NCI-H774 (cell line): ENCODE measurements at regions not wholly inside any gene's neighbourhood (a gene's known extent, or its start where the extent isn't known, plus 50 kb on each side); places are given as distances from the start of the nearest gene placed in this dataset.

Experiments used
- DNase-seq: peaks from one replicate; lab custom pipeline; 2025; lab: John Stamatoyannopoulos, UW

DNA sequence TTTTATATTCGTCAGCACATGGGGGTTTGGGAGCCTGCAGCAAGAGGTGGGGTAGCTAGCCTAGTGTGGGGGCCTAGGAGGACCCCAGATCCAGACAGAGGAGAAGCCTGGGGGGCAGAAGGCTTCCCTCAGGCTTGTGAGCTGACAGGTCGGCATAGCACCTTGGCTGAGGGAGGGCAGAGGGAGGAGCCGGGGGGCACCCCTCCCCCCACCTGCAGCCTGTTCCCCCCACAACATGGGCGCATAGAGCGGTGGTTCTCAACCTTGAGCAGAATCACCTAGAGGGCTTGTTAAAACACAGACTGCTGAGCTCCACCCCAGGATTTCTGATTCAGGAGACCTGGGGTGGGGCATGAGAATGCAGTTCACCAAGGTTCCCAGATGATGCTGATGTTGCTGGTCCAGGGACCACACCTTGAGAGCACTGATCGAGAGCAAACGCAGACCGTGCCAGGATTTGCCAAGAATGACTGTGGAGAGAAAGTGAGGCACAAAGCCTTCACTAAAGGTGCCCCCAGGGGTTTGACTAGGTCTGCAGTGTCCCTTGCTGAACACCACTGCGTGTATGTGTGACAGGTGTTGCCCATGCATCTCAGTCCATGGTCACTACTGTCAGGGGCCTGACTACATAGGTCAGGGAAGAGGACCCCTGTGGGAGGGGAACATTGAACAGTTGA is 163.3 kb downstream of the MACROH2A1 start:
- DNase-seq: no peak

DNA sequence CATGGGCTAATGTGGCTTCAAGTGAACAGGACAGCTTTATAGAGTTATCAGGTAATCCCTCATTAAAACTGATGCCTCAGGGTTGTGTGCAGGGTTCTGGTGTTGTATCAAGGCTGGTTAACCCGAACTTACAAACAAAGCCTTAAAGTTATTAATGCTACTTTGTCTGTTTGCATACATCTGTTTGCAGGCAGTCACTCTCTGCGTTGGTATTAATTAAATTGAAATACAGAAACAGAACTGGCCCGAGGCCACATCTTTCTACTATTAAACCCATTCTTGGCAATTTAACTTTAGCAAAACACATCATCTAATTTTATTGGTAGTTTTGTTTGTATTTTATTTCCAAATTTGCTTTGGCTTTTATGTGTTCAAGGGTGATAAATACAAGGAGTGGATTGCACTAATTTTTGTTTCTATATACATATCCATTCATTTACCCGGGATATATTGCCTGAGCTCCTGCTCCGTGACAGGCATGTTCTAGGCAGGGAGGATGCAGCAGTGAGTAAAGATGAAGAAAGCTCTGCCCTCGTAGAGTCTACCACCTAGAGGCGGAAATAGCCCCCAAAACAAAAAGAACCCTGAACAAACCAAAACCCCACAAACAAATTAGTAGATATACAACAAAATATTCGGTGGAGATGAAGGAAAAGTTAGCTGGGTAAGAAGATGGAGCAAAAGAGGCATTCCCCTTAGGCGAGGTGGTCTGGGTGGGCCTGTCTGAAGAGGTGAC is 164.2 kb downstream of the MACROH2A1 start:
- DNase-seq: no peak

GRCh38 chr5:135234242-135234641 is 164.8 kb downstream of the MACROH2A1 start:
- DNase-seq: no peak

DNA sequence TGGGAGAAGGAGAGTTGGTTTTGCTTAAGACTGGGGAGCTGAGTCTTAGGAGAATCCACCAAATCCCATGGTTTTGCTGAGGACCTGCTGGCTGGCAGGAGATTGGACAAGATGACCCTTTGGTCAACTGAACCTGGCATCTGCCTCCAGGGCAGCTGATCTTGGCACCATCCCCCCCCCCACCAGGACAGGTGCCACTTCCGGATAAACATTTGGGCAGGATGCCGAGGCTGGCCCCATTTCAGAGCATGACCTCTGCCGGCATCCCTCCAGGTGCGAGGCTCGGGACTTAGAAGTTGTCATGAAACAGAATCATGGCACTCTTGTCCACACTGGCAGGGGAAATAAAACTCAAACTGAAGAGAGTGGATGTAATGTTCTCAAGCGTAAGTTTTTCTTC is 165.6 kb downstream of the MACROH2A1 start:
- DNase-seq: no peak

DNA sequence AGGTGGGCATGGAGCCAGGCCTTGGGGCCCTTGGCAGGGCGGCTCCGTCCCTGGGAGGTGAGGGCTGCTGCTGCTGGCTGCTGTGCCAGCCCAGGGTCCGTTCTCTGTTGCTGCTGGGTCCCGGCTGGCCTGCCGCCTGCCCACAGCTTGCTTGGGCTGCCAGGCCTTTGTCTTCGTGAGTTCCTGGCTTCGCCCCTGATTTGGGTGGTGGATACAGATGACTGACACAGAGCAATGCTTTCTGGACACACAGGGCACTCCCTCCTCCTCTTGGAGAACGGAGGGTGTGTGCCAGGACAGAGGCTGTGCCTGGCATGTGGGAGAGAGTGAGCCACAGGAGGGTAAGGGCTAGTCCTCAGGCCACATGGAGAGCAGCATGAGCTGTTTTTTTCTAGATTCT is 166.1 kb downstream of the MACROH2A1 start:
- DNase-seq: no peak

DNA sequence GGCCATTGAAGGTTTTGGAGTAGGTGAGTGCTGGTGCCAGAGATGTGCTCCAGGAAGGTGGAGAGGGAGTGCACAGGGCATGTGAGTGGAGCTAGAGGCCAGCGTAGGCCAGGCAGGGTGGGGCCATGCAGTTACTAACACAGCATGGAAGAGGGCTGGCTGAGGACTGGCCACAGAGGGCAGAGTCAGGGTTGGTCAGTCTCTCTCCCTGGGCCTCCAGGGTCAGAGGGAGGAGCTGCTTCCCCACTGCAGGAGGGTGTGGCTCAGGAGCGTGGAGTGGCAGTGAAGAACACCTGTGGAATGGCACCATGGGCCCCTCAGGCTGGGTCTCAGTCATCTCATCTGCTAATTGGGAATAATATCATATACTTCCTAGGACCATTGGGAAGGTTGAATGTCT is 167.7 kb downstream of the MACROH2A1 start:
- no peak for DNase-seq

GRCh38 chr5:135230251-135230925 is 168.6 kb downstream of the MACROH2A1 start:
- no peak for DNase-seq

GRCh38 chr5:135229679-135230132 is 169.3 kb downstream of the MACROH2A1 start:
- DNase-seq: no peak

DNA sequence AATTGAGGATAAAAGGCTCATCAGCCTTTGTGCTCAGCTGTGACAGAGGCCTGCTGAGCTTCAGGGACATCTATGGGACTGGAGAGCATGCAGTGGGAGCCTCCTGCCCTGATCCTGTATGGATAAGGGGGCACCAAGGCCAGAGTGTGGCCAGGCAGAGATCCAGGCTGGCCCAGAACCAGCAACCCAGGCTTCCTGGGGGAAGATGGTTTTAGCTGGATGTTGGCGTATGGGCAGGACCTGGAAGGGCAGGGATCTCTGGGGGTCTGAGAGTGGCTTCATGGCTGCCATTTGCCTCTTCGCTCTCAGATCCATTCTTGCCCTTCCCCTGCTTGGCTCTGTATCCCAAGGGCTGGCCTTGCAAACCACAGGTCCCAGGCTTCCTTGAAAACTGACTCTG is 169.9 kb downstream of the MACROH2A1 start:
- DNase-seq: no peak

GRCh38 chr5:135228222-135228621 is 170.8 kb downstream of the MACROH2A1 start:
- no peak for DNase-seq

DNA sequence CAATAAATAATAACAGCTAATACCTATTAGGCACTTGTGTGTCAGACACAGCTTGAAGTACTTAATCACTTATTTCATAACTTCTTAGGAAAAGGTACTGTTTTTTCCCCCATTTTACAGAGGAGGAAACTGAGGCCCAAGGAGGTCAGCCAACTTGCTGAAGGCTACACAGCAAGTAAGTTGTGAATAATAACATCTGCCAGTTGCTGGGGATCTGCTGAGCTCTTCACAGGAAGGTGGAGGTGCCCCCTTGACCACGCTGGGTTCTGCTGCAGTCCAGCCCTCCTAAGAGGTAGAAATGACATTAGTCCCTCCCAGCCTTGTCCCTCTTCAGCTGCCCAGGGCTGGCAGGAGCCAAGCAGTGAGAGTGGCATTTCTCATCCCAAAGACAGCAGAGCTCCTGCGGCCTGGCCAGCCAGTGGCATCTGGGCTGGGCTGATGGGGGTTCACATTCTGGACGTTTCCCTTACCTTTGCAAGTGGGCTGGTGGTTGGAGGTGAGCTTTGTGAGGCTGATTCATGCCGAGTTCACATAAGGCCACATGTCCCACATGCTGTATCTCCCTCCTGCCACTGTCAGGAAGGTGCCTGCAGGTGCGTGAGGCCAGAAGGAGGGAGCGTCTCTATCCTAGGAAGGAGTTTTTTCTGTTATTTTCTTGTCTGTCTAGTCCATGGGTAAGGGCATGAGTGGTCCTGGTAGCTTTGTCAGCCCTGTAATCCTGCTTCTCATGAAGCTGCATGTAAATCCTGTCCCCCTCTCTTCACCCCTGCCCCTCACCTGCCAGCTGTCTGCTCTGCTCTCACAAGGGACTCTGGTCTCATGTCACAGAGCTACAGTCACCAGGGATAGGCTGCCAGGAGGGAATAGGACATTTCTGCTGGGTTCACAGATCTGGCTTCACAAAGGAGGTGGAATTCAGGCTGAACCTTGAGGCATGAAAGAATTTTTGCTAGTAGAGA is 171.7 kb downstream of the MACROH2A1 start:
- no peak for DNase-seq

DNA sequence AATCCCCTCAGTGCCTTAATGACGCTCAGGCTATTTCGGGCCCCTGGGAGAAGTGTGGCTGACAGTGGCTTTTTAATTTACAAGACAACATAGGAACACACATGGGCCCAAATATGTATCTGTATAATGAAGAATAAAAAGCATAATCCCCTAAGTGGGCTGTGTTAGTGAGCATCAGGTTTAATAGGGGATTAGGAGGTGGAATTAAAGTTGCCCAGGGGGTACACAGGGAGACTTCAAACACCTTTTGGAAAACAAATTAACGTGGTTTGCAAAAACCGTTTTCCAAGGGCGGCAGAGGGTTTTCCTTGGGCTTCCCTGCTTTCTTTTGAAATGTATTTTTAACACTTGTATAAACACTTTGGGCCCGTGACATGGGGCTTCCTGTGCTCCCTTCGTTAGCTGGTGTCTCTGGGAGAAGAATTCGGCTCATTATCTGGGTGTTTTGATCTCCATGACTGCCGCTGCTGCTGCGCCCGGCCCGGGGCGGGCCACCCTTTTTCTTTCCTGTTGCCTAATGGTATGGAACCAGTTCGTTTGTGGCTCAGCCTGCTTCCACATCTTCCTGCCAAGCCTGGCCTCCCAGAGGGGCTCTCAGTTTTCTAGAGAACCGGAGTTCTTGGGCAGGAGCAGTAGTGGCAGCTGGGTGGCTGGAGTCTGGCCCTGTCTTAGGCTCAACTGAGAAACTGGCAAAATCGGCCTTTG is 173.0 kb downstream of the MACROH2A1 start:
- DNase-seq: no peak

GRCh38 chr5:135223891-135224625 is 175.0 kb downstream of the MACROH2A1 start:
- no peak for DNase-seq

DNA sequence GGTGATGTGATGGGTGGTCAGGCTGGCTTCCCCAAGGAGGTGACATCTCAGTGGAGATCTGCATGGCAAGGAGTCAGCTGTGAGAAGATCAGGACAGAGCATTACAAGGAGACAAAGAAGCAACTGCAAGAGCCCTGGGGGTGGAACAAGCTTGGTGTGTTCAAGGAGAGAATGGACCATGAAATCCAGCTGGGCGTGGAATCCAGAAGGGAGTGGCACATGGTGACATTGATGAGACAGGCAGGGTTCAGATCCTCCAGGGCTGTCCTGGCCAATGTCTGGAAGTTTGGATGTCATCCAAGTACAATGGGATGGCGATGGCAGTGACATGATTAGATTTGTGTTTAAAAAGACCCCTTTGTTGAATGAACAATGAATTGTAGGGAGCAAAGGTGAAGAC is 175.6 kb downstream of the MACROH2A1 start:
- no peak for DNase-seq

GRCh38 chr5:135222771-135223170 is 176.3 kb downstream of the MACROH2A1 start:
- DNase-seq: no peak

DNA sequence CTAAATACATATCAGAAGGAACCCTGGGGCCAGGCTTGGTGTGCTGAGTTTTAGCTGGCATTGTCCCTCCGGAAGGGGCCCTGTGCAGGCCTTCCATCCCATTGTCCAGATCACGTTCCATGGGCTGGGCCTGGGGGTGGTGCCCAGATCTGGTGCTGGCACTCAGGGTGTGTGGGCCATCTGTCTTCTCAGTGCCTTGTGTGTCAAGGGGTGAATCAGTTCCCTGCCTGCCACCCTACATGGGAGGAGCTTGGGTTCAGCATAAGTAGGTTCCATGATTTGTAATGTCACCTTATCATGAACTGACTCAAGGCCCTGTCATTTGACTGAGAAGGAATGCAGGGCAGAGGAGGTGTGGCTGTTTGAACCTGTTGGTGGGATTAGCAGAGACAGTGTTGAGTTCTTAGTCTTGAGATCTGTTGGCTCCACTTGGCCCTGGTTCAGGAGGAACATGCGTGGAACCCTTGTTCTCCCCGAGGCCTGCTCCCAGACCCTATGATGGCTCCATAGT is 176.8 kb downstream of the MACROH2A1 start:
- DNase-seq: peak; percentile 71

- DNase-seq: no peak
These were observed 177.3 kb downstream of the MACROH2A1 start for GRCh38 chr5:135221696-135222095.

- no peak for DNase-seq
These were observed 177.9 kb downstream of the MACROH2A1 start for GRCh38 chr5:135221187-135221473.

- DNase-seq: no peak
These were observed 178.4 kb downstream of the MACROH2A1 start for GRCh38 chr5:135220394-135221186.

- no peak for DNase-seq
These were observed 179.2 kb downstream of the MACROH2A1 start for GRCh38 chr5:135219868-135220267.
